ENCODE measurements at regions not wholly inside any gene's neighbourhood (a gene's known extent, or its start where the extent isn't known, plus 50 kb on each side); places are given as distances from the start of the nearest gene placed in this dataset.

DNA sequence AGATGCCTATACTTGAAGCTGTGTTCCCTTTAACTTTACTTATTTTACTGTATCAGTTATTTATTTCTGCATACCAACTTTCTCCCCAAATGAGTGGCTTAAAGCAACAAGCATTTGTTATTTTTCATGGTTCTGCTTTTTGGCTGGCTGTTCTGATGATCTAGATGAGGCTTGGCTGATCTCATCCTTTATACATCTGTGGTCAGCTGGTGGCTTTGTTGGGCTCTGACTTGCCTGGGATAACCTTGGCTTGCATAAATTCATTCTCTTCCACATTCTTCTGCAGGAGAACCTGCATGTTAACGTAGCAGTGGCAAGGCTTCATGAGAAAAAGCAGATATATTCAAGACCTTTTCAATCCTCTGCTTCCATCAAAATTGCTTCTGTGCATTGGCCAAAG lies 1317.6 kb downstream of the ADGRL3 start:
- no peaks in the 10 kb centered on the region for H3K79me2 ChIP-seq (ENCODE audit: insufficient read depth, low read depth, low read length)
- H3K4me3 ChIP-seq (ENCODE audit: low read depth, low read length, poor library complexity, severe bottlenecking), result no peak overlapping the region
- TF ChIP-seq EZH2phosphoT487 (IDR thresholded peaks at IDR 0.05; ENCODE audit: borderline replicate concordance, low read depth, low read length) (no peak), CTCF (conservative IDR thresholded peaks at IDR 0.05; ENCODE audit: low read length) (no peak)
- ChIA-PET POLR2A (no interaction called here), CTCF (ENCODE audit: unreplicated experiment) (no interaction called here)
- no TSS peak for BruUV-seq (replicated peaks)
- no peak overlapping the region for H2AFZ ChIP-seq (ENCODE audit: low read length)
- no peaks in the 10 kb centered on the region for H3K9me3 ChIP-seq (ENCODE audit: low read length)
- no peak overlapping the region for H3K27ac ChIP-seq (ENCODE audit: low read depth, low read length, poor library complexity, severe bottlenecking)
- intact Hi-C loops (cut with micrococcal nuclease; ENCODE audit: unreplicated experiment), result no loop called here
- H3K4me2 ChIP-seq (ENCODE audit: low read length), result no peak overlapping the region
- H3K36me3 ChIP-seq (ENCODE audit: insufficient read depth, low read length), result no peaks in the 10 kb centered on the region
- H4K20me1 ChIP-seq (ENCODE audit: insufficient read depth, low read length), result no peaks in the 10 kb centered on the region
- H3K4me1 ChIP-seq (ENCODE audit: insufficient read depth, low read length, poor library complexity, severe bottlenecking), result no peaks in the 10 kb centered on the region
- DNase-seq (ENCODE audit: low spot score), result no peak
- no peaks in the 10 kb centered on the region for H3K9me2 ChIP-seq (ENCODE audit: insufficient read depth, low read length)

- Histone ChIP-seq H3K79me2 (ENCODE audit: insufficient read depth, low read depth, low read length) (no peaks in the 10 kb centered on the region), H4K20me1 (ENCODE audit: insufficient read depth, low read length) (no peaks in the 10 kb centered on the region), H3K27ac (ENCODE audit: low read depth, low read length, poor library complexity, severe bottlenecking) (no peak overlapping the region), H3K4me1 (ENCODE audit: insufficient read depth, low read length, poor library complexity, severe bottlenecking) (no peaks in the 10 kb centered on the region), H3K9me2 (ENCODE audit: insufficient read depth, low read length) (no peaks in the 10 kb centered on the region), H2AFZ (ENCODE audit: low read length) (no peak overlapping the region), H3K36me3 (ENCODE audit: insufficient read depth, low read length) (no peaks in the 10 kb centered on the region), H3K9me3 (ENCODE audit: low read length) (no peaks in the 10 kb centered on the region), H3K4me2 (ENCODE audit: low read length) (no peak overlapping the region), H3K4me3 (ENCODE audit: low read depth, low read length, poor library complexity, severe bottlenecking) (no peak overlapping the region)
- intact Hi-C loops (cut with micrococcal nuclease; ENCODE audit: unreplicated experiment), result no loop called here
- no peak for DNase-seq (ENCODE audit: low spot score)
- no TSS peak for BruUV-seq (replicated peaks)
- TF ChIP-seq CTCF (conservative IDR thresholded peaks at IDR 0.05; ENCODE audit: low read length) (no peak), EZH2phosphoT487 (IDR thresholded peaks at IDR 0.05; ENCODE audit: borderline replicate concordance, low read depth, low read length) (no peak)
- POLR2A ChIA-PET, result interaction anchor here (0.6 kb wide), 1 partner anchor 20 kb away, joined by 3 read pairs; no protein-coding TSS in a partner anchor
- CTCF ChIA-PET (ENCODE audit: unreplicated experiment), result no interaction called here
Measured at GRCh38 chr4:62513306-62513705, 1313.2 kb downstream of the ADGRL3 start.

DNA sequence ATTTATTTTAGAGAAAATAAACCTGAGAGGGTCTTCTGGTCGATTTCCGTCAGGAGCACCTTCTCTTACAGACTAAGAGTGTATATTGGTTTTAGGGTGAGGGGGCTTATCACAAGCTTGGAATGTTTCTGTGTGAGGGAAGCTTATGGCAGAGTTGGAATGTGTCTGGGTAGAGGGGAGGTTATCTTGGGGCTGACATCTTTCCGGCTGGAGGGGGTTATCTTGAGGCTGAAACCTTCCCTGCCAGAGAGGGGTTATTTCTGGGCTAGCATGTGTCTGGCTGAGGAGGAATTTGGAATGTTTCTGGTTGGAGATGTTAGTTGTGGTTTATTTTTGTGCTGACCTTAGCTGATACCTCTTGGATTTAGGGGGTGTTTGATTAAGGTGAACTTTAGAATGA lies 1312.1 kb downstream of the ADGRL3 start:
- intact Hi-C loops (cut with micrococcal nuclease; ENCODE audit: unreplicated experiment), result no loop called here
- no peak for DNase-seq (ENCODE audit: low spot score)
- Histone ChIP-seq H4K20me1 (ENCODE audit: insufficient read depth, low read length) (no peaks in the 10 kb centered on the region), H3K79me2 (ENCODE audit: insufficient read depth, low read depth, low read length) (no peaks in the 10 kb centered on the region), H3K27ac (ENCODE audit: low read depth, low read length, poor library complexity, severe bottlenecking) (no peak overlapping the region), H3K4me2 (ENCODE audit: low read length) (no peak overlapping the region), H3K4me1 (ENCODE audit: insufficient read depth, low read length, poor library complexity, severe bottlenecking) (no peaks in the 10 kb centered on the region), H2AFZ (ENCODE audit: low read length) (no peak overlapping the region), H3K36me3 (ENCODE audit: insufficient read depth, low read length) (no peaks in the 10 kb centered on the region), H3K9me2 (ENCODE audit: insufficient read depth, low read length) (no peaks in the 10 kb centered on the region), H3K4me3 (ENCODE audit: low read depth, low read length, poor library complexity, severe bottlenecking) (no peak overlapping the region), H3K9me3 (ENCODE audit: low read length) (no peaks in the 10 kb centered on the region)
- POLR2A ChIA-PET, result no interaction called here
- BruUV-seq (replicated peaks), result no TSS peak
- CTCF ChIA-PET (ENCODE audit: unreplicated experiment), result no interaction called here
- TF ChIP-seq CTCF (conservative IDR thresholded peaks at IDR 0.05; ENCODE audit: low read length), result no peak
- TF ChIP-seq EZH2phosphoT487 (IDR thresholded peaks at IDR 0.05; ENCODE audit: borderline replicate concordance, low read depth, low read length), result no peak

All from OCI-LY7 (cell line).